K562 (cell line): ENCODE measurements at regions not wholly inside any gene's neighbourhood (a gene's known extent, or its start where the extent isn't known, plus 50 kb on each side); places are given as distances from the start of the nearest gene placed in this dataset.

Experiments used
- CCAR2 ChIP-seq: fragments of 200-400 bp; formaldehyde crosslinking; IDR thresholded peaks from 2 replicates; pipeline ENCODE4 v1.6.1; 2017; ENCODE audit warnings: mild to moderate bottlenecking, low read depth, low read length
- CTCF ChIP-seq, 3 experiments: IDR thresholded peaks in 2 of 3; conservative IDR thresholded peaks in 1 of 3; 2 replicates each; pipeline ENCODE4 v1.5.1; 2011 to 2012; ENCODE audit warnings: low read length in 3 of 3, mild to moderate bottlenecking in 3 of 3, control low read depth in 2 of 3, improper control_type of control experiment in 1 of 3, inconsistent platforms in 1 of 3, low read depth in 1 of 3, mixed read lengths in 1 of 3, moderate library complexity in 1 of 3; ENCODE audit not compliant: insufficient read depth in 2 of 3
- EGR1 ChIP-seq: fragments of 450-650 bp; conservative IDR thresholded peaks from 2 replicates; pipeline ENCODE4 v1.6.1; 2017; ENCODE audit warnings: mild to moderate bottlenecking
- POLR2A ChIP-seq: fragments of 450-650 bp; conservative IDR thresholded peaks from 2 replicates; pipeline ENCODE4 v1.6.1; 2016
- RBFOX2 ChIP-seq: fragments of 200-400 bp; formaldehyde crosslinking; IDR thresholded peaks from 2 replicates; pipeline ENCODE4 v1.6.1; 2017; ENCODE audit warnings: low read depth, mild to moderate bottlenecking, low read length, moderate library complexity
- RFX1 ChIP-seq: fragments of 450-650 bp; IDR thresholded peaks from 2 replicates; pipeline ENCODE4 v1.6.1; 2016; ENCODE audit warnings: mild to moderate bottlenecking, moderate library complexity
- SMAD1 ChIP-seq: fragments of 150-350 bp; IDR thresholded peaks from 2 replicates; pipeline ENCODE4 v1.6.1; 2014; ENCODE audit warnings: low read length, low read depth; ENCODE audit not compliant: partially characterized antibody
- TFAP4 ChIP-seq: sonication (generic); formaldehyde crosslinking; IDR thresholded peaks from 2 replicates; pipeline ENCODE4 v1.8.0; 2022; ENCODE audit warnings: missing genetic modification reagents, mild to moderate bottlenecking, moderate library complexity, borderline replicate concordance
- ZNF707 ChIP-seq: fragments of 250-450 bp; sonication (Bioruptor Pico); conservative IDR thresholded peaks from 2 replicates; pipeline ENCODE4 v1.8.0; 2022; ENCODE audit warnings: inconsistent platforms, mild to moderate bottlenecking, moderate library complexity

GRCh38 chr4:125507141-125507540 is 192.4 kb downstream of the FAT4 start:
- no peak for TF ChIP-seq EGR1
- TF ChIP-seq POLR2A, result no peak
- TF ChIP-seq CTCF (IDR thresholded peaks at IDR 0.05 in 2 of 3, conservative IDR thresholded peaks at IDR 0.05 in 1 of 3; ENCODE audit: insufficient read depth in 2 of 3, low read depth in 1 of 3, low read length in 3 of 3), result no peak
- no peak for TF ChIP-seq RFX1
- TF ChIP-seq ZNF707 (CRISPR knock-in tag), result no peak
- TF ChIP-seq RBFOX2, result no peak
- no peak for TF ChIP-seq TFAP4 (CRISPR knock-in tag)
- TF ChIP-seq CCAR2, result no peak
- TF ChIP-seq SMAD1, result no peak
